Panc1 (cell line): ENCODE measurements at regions not wholly inside any gene's neighbourhood (a gene's known extent, or its start where the extent isn't known, plus 50 kb on each side); places are given as distances from the start of the nearest gene placed in this dataset.

Source experiments
- ATAC-seq: fragments of 200-7000 bp; cut with Tn5 transposase; 2 replicates; pipeline ENCODE4 v1.9.1; 2020; ENCODE audit warnings: mild to moderate bottlenecking, moderate library complexity
- BruUV-seq: library from RNA; stranded (reverse); fragments of 400-500 nt; replicated peaks from 2 replicates; lab custom pipeline; 2021; lab: Mats Ljungman, UMichigan
- CTCF ChIA-PET: fragments of 300-600 bp; sonication (Branson Sonifier 250); formaldehyde crosslinking; loops from one replicate; lab custom pipeline; 2022; ENCODE audit warnings: antibody characterized with exemption; lab: Charles Lee
- POLR2A ChIA-PET: fragments of 300-600 bp; sonication (Branson Sonifier 250); formaldehyde crosslinking; loops from one replicate; lab custom pipeline; 2022; ENCODE audit warnings: antibody characterized with exemption; lab: Charles Lee
- DNase-seq: peaks from one replicate; pipeline ENCODE4 v3.0.0-alpha.2; 2010; ENCODE audit warnings: low read depth, low spot score
- H3K27ac ChIP-seq: 2 replicates; pipeline ENCODE4 v1.5.1; 2011; ENCODE audit warnings: mild to moderate bottlenecking, low read length, inconsistent platforms
- H3K27me3 ChIP-seq: fragments of 200-500 bp; sonication (Bioruptor generic); 2 replicates; pipeline ENCODE4 v1.6.0; 2014; ENCODE audit warnings: low read length, inconsistent platforms; ENCODE audit not compliant: control insufficient read depth, insufficient read depth
- H3K36me3 ChIP-seq: fragments of 200-500 bp; sonication (Bioruptor generic); 2 replicates; pipeline ENCODE4 v1.5.1; 2014; ENCODE audit warnings: inconsistent platforms, mild to moderate bottlenecking, low read length, moderate library complexity; ENCODE audit not compliant: control insufficient read depth, insufficient read depth
- H3K4me1 ChIP-seq: 2 replicates; pipeline ENCODE4 v1.5.1; 2011; ENCODE audit warnings: inconsistent platforms, mild to moderate bottlenecking, low read length, moderate library complexity; ENCODE audit not compliant: control insufficient read depth, insufficient read depth
- H3K4me3 ChIP-seq, 2 experiments: 2 replicates each; pipeline ENCODE4 v1.5.1; 2011 to 2012; ENCODE audit warnings: low read depth in 2 of 2, low read length in 2 of 2, mild to moderate bottlenecking in 2 of 2, inconsistent platforms in 1 of 2, moderate library complexity in 1 of 2
- H3K9me3 ChIP-seq: fragments of 200-500 bp; sonication (Bioruptor generic); 2 replicates; pipeline ENCODE4 v1.5.1; 2014; ENCODE audit warnings: low read depth, mild to moderate bottlenecking, inconsistent platforms, low read length, moderate library complexity; ENCODE audit not compliant: control insufficient read depth, insufficient read depth
- POLR2AphosphoS5 ChIP-seq: IDR thresholded peaks from 2 replicates; pipeline ENCODE4 v1.6.1; 2012; ENCODE audit warnings: mild to moderate bottlenecking, low read depth, low read length, moderate library complexity
- SIN3A ChIP-seq: IDR thresholded peaks from 2 replicates; pipeline ENCODE4 v1.6.1; 2012; ENCODE audit warnings: low read depth, mild to moderate bottlenecking, low read length, moderate library complexity, borderline replicate concordance; ENCODE audit not compliant: insufficient read depth
- TCF7L2 ChIP-seq: IDR thresholded peaks from 2 replicates; pipeline ENCODE4 v1.6.1; 2011; ENCODE audit warnings: mild to moderate bottlenecking, low read depth, low read length, inconsistent platforms
- in situ Hi-C: cut with HindIII; loops from 2 replicates; pipeline ENCODE4 v1.10.0; 2016; ENCODE audit warnings: low sequenced_read_pairs, low pct_unique_long_range_greater_than_20kb
- intact Hi-C: fragments of 100-400 bp; cut with micrococcal nuclease; formaldehyde crosslinking; loops from one replicate; pipeline ENCODE4 v1.10.0; 2022; ENCODE audit not compliant: unreplicated experiment
- TF ChIP-seq, protein P1 (sequence below), 2 experiments: IDR thresholded peaks; 2 replicates each; pipeline ENCODE4 v1.6.1; 2011 to 2012; ENCODE audit warnings: low read depth in 2 of 2, control low read depth in 1 of 2, low read length in 1 of 2, mild to moderate bottlenecking in 1 of 2, moderate library complexity in 1 of 2; ENCODE audit not compliant: insufficient read depth in 1 of 2
- TF ChIP-seq, protein P2 (sequence below): fragments of 450-650 bp; IDR thresholded peaks from 2 replicates; pipeline ENCODE4 v1.5.1; 2017; ENCODE audit warnings: mild to moderate bottlenecking

- H3K9me3 ChIP-seq: no peaks in the 10 kb centered on the region
- in situ Hi-C loops (no loop called here), intact Hi-C loops (no loop called here)
- ATAC-seq (no peak), DNase-seq (no peak)
- no peaks in the 10 kb centered on the region for H3K36me3 ChIP-seq
- no peak overlapping the region for H3K4me3 ChIP-seq
- H3K27me3 ChIP-seq: no peaks in the 10 kb centered on the region
- POLR2A ChIA-PET: no interaction called here
- no peaks in the 10 kb centered on the region for H3K4me1 ChIP-seq
- CTCF ChIA-PET: no interaction called here
- H3K27ac ChIP-seq: no peak overlapping the region
- no TSS peak for BruUV-seq
- TF ChIP-seq POLR2AphosphoS5 (no peak), TCF7L2 (no peak), SIN3A (no peak)
- TF ChIP-seq, protein P1, sequence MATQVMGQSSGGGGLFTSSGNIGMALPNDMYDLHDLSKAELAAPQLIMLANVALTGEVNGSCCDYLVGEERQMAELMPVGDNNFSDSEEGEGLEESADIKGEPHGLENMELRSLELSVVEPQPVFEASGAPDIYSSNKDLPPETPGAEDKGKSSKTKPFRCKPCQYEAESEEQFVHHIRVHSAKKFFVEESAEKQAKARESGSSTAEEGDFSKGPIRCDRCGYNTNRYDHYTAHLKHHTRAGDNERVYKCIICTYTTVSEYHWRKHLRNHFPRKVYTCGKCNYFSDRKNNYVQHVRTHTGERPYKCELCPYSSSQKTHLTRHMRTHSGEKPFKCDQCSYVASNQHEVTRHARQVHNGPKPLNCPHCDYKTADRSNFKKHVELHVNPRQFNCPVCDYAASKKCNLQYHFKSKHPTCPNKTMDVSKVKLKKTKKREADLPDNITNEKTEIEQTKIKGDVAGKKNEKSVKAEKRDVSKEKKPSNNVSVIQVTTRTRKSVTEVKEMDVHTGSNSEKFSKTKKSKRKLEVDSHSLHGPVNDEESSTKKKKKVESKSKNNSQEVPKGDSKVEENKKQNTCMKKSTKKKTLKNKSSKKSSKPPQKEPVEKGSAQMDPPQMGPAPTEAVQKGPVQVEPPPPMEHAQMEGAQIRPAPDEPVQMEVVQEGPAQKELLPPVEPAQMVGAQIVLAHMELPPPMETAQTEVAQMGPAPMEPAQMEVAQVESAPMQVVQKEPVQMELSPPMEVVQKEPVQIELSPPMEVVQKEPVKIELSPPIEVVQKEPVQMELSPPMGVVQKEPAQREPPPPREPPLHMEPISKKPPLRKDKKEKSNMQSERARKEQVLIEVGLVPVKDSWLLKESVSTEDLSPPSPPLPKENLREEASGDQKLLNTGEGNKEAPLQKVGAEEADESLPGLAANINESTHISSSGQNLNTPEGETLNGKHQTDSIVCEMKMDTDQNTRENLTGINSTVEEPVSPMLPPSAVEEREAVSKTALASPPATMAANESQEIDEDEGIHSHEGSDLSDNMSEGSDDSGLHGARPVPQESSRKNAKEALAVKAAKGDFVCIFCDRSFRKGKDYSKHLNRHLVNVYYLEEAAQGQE (IDR thresholded peaks at IDR 0.05; ENCODE audit: insufficient read depth in 1 of 2, low read depth in 2 of 2, low read length in 1 of 2): no peak
- TF ChIP-seq, protein P2, sequence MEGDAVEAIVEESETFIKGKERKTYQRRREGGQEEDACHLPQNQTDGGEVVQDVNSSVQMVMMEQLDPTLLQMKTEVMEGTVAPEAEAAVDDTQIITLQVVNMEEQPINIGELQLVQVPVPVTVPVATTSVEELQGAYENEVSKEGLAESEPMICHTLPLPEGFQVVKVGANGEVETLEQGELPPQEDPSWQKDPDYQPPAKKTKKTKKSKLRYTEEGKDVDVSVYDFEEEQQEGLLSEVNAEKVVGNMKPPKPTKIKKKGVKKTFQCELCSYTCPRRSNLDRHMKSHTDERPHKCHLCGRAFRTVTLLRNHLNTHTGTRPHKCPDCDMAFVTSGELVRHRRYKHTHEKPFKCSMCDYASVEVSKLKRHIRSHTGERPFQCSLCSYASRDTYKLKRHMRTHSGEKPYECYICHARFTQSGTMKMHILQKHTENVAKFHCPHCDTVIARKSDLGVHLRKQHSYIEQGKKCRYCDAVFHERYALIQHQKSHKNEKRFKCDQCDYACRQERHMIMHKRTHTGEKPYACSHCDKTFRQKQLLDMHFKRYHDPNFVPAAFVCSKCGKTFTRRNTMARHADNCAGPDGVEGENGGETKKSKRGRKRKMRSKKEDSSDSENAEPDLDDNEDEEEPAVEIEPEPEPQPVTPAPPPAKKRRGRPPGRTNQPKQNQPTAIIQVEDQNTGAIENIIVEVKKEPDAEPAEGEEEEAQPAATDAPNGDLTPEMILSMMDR: no peak
Measured at GRCh38 chr12:89064780-89065179, 287.5 kb downstream of the DUSP6 start.

GRCh38 chr12:89064151-89064550 lies 288.1 kb downstream of the DUSP6 start:
- ATAC-seq: no peak
- Histone ChIP-seq H3K9me3 (no peaks in the 10 kb centered on the region), H3K27ac (no peak overlapping the region), H3K4me3 (no peak overlapping the region), H3K27me3 (no peaks in the 10 kb centered on the region), H3K36me3 (no peaks in the 10 kb centered on the region), H3K4me1 (no peaks in the 10 kb centered on the region)
- ChIA-PET POLR2A (no interaction called here), CTCF (no interaction called here)
- in situ Hi-C loops (no loop called here), intact Hi-C loops (no loop called here)
- DNase-seq: no peak
- BruUV-seq: no TSS peak
- no peak for TF ChIP-seq POLR2AphosphoS5
- TF ChIP-seq, protein P1 (IDR thresholded peaks at IDR 0.05; ENCODE audit: insufficient read depth in 1 of 2, low read depth in 2 of 2, low read length in 1 of 2): no peak
- TF ChIP-seq, protein P2: no peak
- TF ChIP-seq TCF7L2: no peak
- no peak for TF ChIP-seq SIN3A
